Activated T-cell treated with anti-CD3 and anti-CD28 coated beads, Interleukin-2, amount 50 U/mL, for 72 hours (primary cell): ENCODE measurements at regions not wholly inside any gene's neighbourhood (a gene's known extent, or its start where the extent isn't known, plus 50 kb on each side); places are given as distances from the start of the nearest gene placed in this dataset.

Source experiments
- ATAC-seq, 2 donors: fragments of 150-1000 bp; cut with Tn5 transposase; replicated peaks in 1 of 2; 2 replicates each; pipeline ENCODE4 v1.10.0; 2021; ENCODE audit warnings: moderate library complexity in 2 of 2, mild to moderate bottlenecking in 1 of 2
- DNase-seq, 2 donors: peaks; one replicate each; pipeline ENCODE4 v3.0.0; 2021 to 2022; ENCODE audit warnings: mixed read lengths in 1 of 2
- H3K27ac Mint-ChIP-seq: one replicate; pipeline ENCODE4 v1.8.0; 2022; ENCODE audit warnings: mild to moderate bottlenecking, moderate library complexity, mixed read lengths
- H3K27me3 Mint-ChIP-seq: one replicate; pipeline ENCODE4 v1.8.0; 2022; ENCODE audit warnings: low read depth, mixed read lengths
- H3K36me3 Mint-ChIP-seq, 2 donors: one replicate each; pipeline ENCODE4 v1.8.0; 2022; ENCODE audit warnings: mixed read lengths in 2 of 2, mild to moderate bottlenecking in 1 of 2; ENCODE audit not compliant: insufficient read depth in 2 of 2
- H3K4me1 Mint-ChIP-seq: one replicate; pipeline ENCODE4 v1.8.0; 2022; ENCODE audit warnings: low read depth, mixed read lengths
- H3K4me3 Mint-ChIP-seq, 2 donors: one replicate each; pipeline ENCODE4 v1.8.0; 2022; ENCODE audit warnings: mild to moderate bottlenecking in 2 of 2, mixed read lengths in 2 of 2, moderate library complexity in 2 of 2
- H3K9me3 Mint-ChIP-seq, 2 donors: one replicate each; pipeline ENCODE4 v1.8.0; 2022; ENCODE audit warnings: mixed read lengths in 2 of 2

DNA sequence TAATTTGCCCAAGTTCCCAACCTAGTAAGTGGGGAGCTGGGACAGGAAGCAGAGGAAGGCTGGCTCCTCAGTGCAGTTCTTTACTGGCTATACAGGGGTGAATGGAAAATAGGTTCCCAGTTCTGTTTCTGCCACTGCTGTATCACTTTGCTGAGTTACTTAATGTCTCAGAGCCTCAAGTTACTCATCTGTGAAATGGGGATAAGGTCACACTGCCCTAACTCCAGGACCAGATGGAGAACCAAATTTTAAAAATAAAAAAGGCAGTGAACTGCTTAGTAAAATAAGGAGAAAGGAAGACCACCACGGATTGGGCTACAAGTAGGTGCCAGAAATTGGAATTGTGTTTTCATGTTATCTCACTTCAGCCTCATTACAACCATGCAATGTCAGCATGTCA lies 147.8 kb downstream of the OMA1 start:
- H3K9me3 Mint-ChIP-seq, result no peaks in the 10 kb centered on the region
- no peaks in the 10 kb centered on the region for H3K4me1 Mint-ChIP-seq
- H3K36me3 Mint-ChIP-seq, result no peaks in the 10 kb centered on the region
- H3K27ac Mint-ChIP-seq, result no peak overlapping the region
- peaks cover 5% of the 10 kb centered on the region for H3K27me3 Mint-ChIP-seq
- no peak overlapping the region for H3K4me3 Mint-ChIP-seq
- ATAC-seq (no peak), DNase-seq (no peak)

DNA sequence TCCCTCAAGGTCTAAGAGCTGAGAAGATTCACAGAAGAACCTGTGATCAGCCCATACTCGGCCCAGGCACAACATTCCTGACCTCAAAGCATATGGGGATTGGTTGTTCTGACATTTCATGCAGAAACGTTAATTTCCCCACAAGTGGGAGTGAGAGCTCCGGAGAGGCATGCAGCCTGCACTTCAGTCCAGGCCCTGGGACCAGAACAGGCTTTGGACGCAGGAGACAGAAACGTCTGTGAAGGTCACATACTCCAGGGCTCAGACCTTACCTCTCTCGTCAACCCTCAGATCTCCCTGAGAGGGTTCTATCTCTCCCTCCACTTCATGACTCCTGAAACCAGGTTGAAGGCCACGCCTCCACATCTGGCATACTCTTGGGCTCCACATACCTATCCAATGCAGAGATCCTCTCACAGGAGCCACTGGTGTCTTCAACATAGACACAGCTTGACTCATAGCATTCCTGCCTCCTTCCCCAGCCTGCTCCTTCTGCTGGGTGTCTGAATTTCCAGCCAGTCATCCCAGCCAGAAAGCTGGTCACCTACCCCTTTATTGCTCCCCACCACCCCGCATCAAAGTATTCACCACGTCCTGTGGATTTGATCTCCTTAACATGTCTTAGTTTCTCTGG lies 149.2 kb downstream of the OMA1 start:
- H3K27me3 Mint-ChIP-seq, result peaks cover 5% of the 10 kb centered on the region
- no peak overlapping the region for H3K27ac Mint-ChIP-seq
- no peak for DNase-seq
- H3K4me3 Mint-ChIP-seq, result no peak overlapping the region
- H3K4me1 Mint-ChIP-seq, result no peaks in the 10 kb centered on the region
- H3K9me3 Mint-ChIP-seq, result no peaks in the 10 kb centered on the region
- H3K36me3 Mint-ChIP-seq, result no peaks in the 10 kb centered on the region
- ATAC-seq, result no peak

DNA sequence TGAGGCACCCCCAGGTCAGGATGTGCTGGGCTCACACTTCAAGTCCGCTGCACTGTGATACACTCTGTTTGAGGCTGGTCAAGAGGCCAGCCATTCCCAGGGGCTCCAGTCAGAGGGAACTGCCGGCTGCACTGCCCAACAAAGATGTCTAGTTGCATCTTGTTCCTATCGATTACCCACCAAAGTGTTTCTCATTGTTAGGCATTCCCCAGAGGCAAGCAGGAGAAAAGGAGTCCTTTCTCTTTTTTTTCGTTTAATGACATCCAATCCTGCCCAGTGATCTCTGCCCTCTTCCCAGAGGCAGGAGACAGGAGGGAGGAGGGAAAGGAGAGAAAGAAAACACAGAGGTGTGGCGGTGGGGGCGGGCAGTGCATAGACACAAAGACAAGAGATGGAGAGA lies 150.4 kb downstream of the OMA1 start:
- peaks cover 5% of the 10 kb centered on the region for H3K27me3 Mint-ChIP-seq

DNA sequence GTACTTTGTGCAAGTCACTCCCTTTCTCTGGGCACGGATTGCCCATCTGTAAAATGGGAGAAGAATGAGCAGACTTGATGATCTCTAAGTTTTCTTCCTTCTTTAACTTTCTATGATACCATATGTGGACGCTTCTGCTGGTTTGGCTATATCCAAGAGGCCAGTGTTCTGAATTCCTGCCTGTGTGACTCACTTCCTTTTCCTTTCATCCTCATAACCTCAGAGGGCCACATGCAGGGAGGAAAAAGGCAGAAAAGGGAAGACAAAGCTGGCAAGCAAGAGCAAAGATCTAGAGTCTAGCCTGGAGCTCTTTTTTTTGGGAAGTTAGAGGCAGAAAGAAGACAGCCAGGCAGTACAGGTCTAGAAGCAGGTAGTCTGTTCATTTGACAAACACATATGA lies 151.2 kb downstream of the OMA1 start:
- Mint-ChIP-seq H3K4me1 (no peaks in the 10 kb centered on the region), H3K27ac (no peak overlapping the region), H3K36me3 (no peaks in the 10 kb centered on the region), H3K4me3 (no peak overlapping the region), H3K27me3 (peaks cover 4% of the 10 kb centered on the region), H3K9me3 (no peaks in the 10 kb centered on the region)
- ATAC-seq (no peak), DNase-seq (no peak)

More for the DNA sequence above, 150.4 kb downstream of the OMA1 start:
- no peak overlapping the region for H3K27ac Mint-ChIP-seq
- no peak for DNase-seq
- H3K4me3 Mint-ChIP-seq, result no peak overlapping the region
- no peaks in the 10 kb centered on the region for H3K36me3 Mint-ChIP-seq
- H3K4me1 Mint-ChIP-seq, result no peaks in the 10 kb centered on the region
- no peaks in the 10 kb centered on the region for H3K9me3 Mint-ChIP-seq
- no peak for ATAC-seq

DNA sequence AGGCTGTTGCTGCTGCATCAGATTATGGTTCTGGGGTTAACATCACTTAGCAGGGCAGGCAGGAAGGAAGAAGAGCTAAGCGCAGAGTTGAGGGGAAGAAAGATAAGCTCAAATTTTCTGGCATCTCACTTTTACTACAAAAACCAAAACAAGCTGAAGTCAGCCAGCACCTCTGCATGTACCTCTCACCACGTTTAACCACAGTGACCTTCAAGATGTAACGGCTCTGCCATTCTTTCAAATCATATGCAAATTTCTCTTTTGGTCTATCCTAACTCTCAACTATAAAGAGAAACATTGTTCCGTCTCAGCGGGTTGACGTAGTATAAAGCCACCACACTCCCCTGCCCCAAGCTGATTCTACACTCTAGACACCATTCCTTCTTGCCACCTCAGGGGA lies 154.4 kb downstream of the OMA1 start:
- Mint-ChIP-seq H3K36me3 (no peaks in the 10 kb centered on the region), H3K9me3 (no peaks in the 10 kb centered on the region), H3K4me1 (no peaks in the 10 kb centered on the region), H3K4me3 (no peak overlapping the region), H3K27me3 (peaks cover 5% of the 10 kb centered on the region), H3K27ac (no peak overlapping the region)
- ATAC-seq, result peak; percentile 88 to 96
- peak; percentile 3 to 19 for DNase-seq

DNA sequence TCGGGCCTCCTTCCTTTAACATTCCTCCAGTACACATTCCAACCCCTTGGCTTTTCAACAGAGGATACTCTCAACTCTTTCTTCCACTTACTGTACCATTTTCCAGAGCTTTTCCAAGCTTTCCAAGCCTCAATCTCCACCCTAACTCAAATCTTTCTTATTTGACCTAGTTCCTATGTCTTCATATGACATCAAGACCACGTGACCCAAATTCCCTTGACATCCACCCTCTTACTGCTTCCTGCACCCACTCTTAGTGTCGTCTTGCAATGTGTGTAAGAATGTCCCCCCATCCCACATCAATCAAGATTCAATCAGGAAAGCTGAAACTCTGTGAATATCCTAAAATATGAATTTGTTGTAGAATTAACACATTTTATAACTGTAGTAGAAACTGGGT lies 155.0 kb downstream of the OMA1 start:
- H3K9me3 Mint-ChIP-seq, result no peaks in the 10 kb centered on the region
- no peak overlapping the region for H3K4me3 Mint-ChIP-seq
- H3K36me3 Mint-ChIP-seq, result no peaks in the 10 kb centered on the region
- ATAC-seq (no peak), DNase-seq (no peak)
- H3K4me1 Mint-ChIP-seq, result no peaks in the 10 kb centered on the region
- peaks cover 5% of the 10 kb centered on the region for H3K27me3 Mint-ChIP-seq
- H3K27ac Mint-ChIP-seq, result no peak overlapping the region

DNA sequence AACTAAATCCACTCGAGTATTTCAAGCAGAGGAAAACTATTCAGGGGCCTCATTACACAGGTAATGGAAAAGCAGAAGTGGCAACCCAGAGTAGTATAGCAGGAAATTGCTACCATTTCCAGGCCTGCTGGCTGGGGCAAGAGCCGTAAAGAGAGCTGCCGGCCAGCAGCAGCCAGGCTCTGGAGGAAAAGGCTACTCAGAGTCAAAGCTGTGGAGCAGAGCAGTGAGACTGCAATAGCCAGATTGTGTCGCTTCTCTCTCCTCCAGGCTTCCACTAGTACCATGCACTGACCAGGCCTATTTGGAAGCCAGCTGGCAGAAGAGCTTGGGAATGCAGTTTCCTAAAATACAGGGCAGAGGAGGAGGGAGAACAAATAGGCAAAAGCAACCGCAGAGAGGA lies 155.5 kb downstream of the OMA1 start:
- no peak overlapping the region for H3K4me3 Mint-ChIP-seq
- no peak overlapping the region for H3K27ac Mint-ChIP-seq
- ATAC-seq, result no peak
- no peak for DNase-seq
- H3K36me3 Mint-ChIP-seq, result no peaks in the 10 kb centered on the region
- H3K9me3 Mint-ChIP-seq, result no peaks in the 10 kb centered on the region
- H3K27me3 Mint-ChIP-seq, result peaks cover 5% of the 10 kb centered on the region
- no peaks in the 10 kb centered on the region for H3K4me1 Mint-ChIP-seq

DNA sequence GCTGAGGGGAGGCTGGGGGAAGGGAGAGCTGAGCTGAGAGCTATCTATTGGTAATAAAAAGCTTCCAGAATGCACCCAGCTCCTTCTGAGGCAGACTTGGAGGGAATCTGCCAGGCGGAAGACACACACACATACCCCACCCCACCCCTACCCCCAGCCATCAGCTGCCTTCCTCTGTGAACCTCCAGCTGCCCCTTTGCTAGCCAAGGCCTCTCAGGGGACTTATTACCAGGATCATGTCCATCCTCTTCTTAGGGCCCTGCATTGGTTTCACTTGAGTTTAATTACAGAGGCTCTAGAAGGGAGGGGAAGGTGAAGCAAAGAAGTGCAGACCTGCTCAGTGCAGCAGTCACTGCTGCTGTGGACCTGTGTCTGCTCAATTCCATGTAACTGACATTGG lies 156.4 kb downstream of the OMA1 start:
- DNase-seq (no peak), ATAC-seq (no peak)
- Mint-ChIP-seq H3K27me3 (peaks cover 5% of the 10 kb centered on the region), H3K4me3 (no peak overlapping the region), H3K4me1 (no peaks in the 10 kb centered on the region), H3K36me3 (no peaks in the 10 kb centered on the region), H3K27ac (no peak overlapping the region), H3K9me3 (no peaks in the 10 kb centered on the region)

DNA sequence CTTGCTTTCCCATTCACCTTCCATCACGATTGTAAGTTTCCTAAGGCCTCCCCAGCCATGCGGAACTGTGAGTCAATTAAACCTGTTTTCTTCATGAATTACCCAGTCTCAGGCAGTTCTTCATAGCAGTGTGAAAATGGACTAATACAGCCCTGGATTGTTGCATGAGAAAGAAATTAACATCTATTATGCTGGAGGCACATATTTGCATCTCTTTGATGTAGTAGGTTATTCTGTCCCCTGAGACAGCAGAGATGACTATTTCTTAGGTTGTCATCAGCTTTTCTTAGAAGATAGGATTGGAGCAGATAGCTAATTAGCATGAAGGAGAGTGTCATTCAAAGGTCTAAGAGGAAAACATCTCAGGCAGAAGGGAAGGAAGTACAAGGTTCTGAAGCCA lies 166.2 kb downstream of the OMA1 start:
- Mint-ChIP-seq H3K36me3 (peaks cover 0 to 6% of the 10 kb centered on the region in 2 donors), H3K27ac (no peak overlapping the region)
- ATAC-seq, result no peak

DNA sequence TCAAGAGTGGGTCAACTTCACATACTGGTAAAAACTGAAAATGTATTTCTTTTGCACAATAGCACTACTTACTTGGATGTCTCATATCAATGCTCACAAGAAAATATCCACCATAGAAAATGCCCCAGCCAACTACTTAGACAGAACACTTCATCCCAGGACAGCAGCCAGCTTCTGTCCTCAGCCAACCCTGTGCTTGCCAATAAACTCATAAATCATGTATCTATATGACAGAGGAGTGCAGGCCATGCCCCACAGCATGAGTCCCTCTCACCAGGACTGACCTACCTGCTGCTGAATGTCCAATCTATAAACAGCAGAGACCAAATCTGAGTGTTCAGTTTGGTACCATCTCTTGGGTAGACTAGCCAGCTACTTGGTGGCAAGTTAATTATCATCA lies 179.3 kb downstream of the OMA1 start:
- Mint-ChIP-seq H3K36me3 (peaks cover 0 to 9% of the 10 kb centered on the region in 2 donors), H3K9me3 (peaks cover 0 to 10% of the 10 kb centered on the region in 2 donors), H3K4me3 (no peak overlapping the region), H3K4me1 (no peaks in the 10 kb centered on the region), H3K27ac (no peak overlapping the region), H3K27me3 (no peaks in the 10 kb centered on the region)
- DNase-seq (no peak), ATAC-seq (no peak)

More for the DNA sequence above, 166.2 kb downstream of the OMA1 start:
- DNase-seq, result no peak
- Mint-ChIP-seq H3K9me3 (peaks cover 2 to 10% of the 10 kb centered on the region in 2 donors), H3K27me3 (peaks cover 11% of the 10 kb centered on the region), H3K4me3 (no peak overlapping the region), H3K4me1 (no peaks in the 10 kb centered on the region)

DNA sequence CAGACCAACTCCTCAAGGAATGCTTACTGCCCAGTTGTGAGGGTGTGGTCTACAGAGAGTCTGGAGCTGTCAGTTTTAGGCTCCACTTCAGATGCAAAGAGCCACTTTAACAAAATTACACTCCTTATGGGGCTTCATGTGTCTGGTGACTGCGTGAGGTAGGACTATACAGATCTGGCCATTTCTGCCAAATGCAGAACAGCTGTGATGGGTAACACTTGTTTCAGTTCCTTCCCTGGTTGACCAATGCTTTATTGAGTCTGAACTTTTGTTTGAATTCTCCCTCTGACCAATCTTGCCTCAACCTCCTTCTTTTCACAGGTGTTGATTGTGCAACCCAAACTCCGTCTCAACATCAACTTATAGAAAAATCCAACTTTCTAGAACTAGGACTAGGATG lies 181.2 kb downstream of the OMA1 start:
- Mint-ChIP-seq H3K4me3 (no peak overlapping the region), H3K27ac (no peak overlapping the region), H3K27me3 (no peaks in the 10 kb centered on the region), H3K4me1 (no peaks in the 10 kb centered on the region), H3K9me3 (no peaks in the 10 kb centered on the region), H3K36me3 (peaks cover 0 to 2% of the 10 kb centered on the region in 2 donors)
- DNase-seq, result no peak
- no peak for ATAC-seq

DNA sequence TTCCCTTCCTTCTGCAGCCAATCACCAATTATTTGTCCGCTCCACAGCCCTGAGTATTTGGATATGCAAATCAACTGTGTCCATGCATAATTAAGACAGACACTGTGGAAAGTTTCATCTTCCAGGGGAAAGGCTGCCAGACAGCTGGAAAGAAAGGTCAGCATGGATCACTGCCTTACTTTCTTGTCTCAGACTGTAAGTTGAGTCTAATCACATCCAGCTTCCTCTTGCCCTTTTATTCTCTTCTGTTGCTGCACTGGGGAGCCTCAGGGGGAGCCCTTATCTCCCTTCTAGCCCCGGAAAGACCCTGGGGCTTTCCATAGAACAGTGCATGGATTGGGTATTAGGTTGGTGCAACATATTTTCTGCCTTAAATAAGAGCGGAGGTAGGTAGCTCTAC lies 182.9 kb downstream of the OMA1 start:
- H3K36me3 Mint-ChIP-seq, result peaks cover 0 to 2% of the 10 kb centered on the region in 2 donors
- H3K27ac Mint-ChIP-seq, result no peak overlapping the region
- H3K4me3 Mint-ChIP-seq, result no peak overlapping the region
- peak in 1 of 2 donors; percentile 66 for ATAC-seq
- peak in 1 of 2 donors; percentile 21 for DNase-seq
- no peaks in the 10 kb centered on the region for H3K9me3 Mint-ChIP-seq
- no peaks in the 10 kb centered on the region for H3K4me1 Mint-ChIP-seq
- H3K27me3 Mint-ChIP-seq, result no peaks in the 10 kb centered on the region

DNA sequence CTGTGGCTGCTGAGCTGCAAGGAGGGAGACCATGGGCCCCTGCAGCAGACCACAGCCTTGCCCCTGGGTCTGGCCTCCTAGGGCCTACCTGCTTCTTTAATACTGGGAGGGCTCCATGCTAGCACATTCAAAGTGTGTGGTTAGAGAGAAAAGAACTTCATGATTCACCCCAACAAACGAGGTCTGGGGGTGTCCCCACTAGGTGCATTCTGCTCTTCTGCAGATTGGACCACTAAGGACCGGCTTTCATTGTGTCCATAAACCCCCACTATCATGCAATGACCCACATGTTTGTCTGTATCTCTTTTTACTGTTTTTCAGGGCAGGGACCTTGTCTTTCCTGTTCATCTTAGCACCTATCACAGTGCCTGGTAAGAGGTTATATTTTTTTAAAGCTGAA lies 185.4 kb downstream of the OMA1 start:
- H3K27ac Mint-ChIP-seq, result no peak overlapping the region
- no peaks in the 10 kb centered on the region for H3K4me1 Mint-ChIP-seq
- DNase-seq (peak; percentile 1 to 2), ATAC-seq (peak; percentile 51 to 69)
- no peak overlapping the region for H3K4me3 Mint-ChIP-seq
- H3K27me3 Mint-ChIP-seq, result peaks cover 5% of the 10 kb centered on the region
- no peaks in the 10 kb centered on the region for H3K9me3 Mint-ChIP-seq
- H3K36me3 Mint-ChIP-seq, result peaks cover 0 to 2% of the 10 kb centered on the region in 2 donors

DNA sequence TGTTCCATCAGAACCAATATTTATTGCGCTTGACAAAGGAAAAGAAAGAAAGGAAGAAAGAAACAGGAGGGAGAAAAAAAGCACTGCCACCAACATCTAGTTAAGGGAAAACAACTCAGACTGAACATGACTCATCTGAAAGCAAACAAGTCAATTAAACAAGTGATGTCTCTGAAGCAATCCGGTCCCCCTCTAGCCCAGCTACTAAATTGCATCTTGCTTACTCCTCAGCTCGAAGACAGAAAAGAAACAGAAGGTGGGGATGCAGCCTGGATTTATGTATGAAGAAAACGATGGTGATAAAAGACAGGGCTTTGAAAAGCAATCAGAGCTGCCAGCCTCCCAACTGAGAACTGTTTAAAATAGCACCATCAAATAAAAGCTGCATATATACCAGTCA lies 188.2 kb downstream of the OMA1 start:
- no peaks in the 10 kb centered on the region for H3K9me3 Mint-ChIP-seq
- H3K4me1 Mint-ChIP-seq, result no peaks in the 10 kb centered on the region
- no peak for DNase-seq
- H3K27ac Mint-ChIP-seq, result no peak overlapping the region
- H3K36me3 Mint-ChIP-seq, result no peaks in the 10 kb centered on the region
- no peak for ATAC-seq
- peaks cover 6% of the 10 kb centered on the region for H3K27me3 Mint-ChIP-seq
- no peak overlapping the region for H3K4me3 Mint-ChIP-seq
